HG02970 (cell line): ENCODE measurements at regions not wholly inside any gene's neighbourhood (a gene's known extent, or its start where the extent isn't known, plus 50 kb on each side); places are given as distances from the start of the nearest gene placed in this dataset.

Experiments
- ATAC-seq: cut with Tn5 transposase; IDR thresholded peaks from one replicate; pipeline ENCODE4 v1.9.1; 2021; ENCODE audit warnings: mild to moderate bottlenecking, moderate library complexity, moderate number of reproducible peaks; ENCODE audit not compliant: unreplicated experiment, low FRiP score

DNA sequence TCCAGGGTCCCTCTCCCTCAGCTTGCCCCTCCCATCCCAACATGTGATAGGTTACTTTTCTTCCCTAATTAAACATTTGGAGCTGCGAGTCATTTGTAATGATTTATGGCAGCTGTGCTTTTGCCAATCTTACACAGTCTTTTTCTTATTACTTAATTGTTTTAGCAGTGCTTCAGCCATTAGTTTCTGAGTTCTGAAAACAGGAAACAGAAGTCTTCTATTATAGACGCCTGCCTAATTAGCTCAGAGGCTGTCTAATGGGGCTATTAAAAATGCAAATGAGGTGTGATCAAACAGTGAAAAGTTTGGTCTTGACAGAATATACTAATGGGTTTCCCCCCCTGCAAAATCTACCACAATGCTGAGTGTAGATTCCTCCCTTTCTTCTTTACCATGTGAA lies 388.3 kb upstream of the CELF4 start:
- no peak for ATAC-seq

- no peak for ATAC-seq
Measured at GRCh38 chr18:37948471-37948870, 382.9 kb upstream of the CELF4 start.

DNA sequence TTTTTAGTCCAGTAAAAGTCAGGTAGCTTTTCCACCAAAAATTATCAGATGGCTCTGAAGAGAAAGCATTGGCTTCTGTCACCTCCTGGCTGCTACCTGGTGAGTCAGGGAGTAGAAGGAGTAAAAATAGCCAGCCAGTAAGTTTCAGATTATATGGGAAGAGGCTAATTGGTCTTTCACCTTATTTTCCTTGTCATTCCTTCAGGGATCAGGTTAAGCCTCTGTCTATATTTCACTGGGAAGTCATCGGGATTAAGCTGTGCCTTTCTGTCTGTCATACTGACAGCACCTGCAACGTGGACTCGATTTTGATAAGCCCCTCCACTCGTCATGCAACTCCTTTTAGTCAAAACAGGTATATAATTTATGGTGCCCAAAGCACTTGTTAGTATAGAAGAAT lies 380.7 kb upstream of the CELF4 start:
- ATAC-seq = no peak

DNA sequence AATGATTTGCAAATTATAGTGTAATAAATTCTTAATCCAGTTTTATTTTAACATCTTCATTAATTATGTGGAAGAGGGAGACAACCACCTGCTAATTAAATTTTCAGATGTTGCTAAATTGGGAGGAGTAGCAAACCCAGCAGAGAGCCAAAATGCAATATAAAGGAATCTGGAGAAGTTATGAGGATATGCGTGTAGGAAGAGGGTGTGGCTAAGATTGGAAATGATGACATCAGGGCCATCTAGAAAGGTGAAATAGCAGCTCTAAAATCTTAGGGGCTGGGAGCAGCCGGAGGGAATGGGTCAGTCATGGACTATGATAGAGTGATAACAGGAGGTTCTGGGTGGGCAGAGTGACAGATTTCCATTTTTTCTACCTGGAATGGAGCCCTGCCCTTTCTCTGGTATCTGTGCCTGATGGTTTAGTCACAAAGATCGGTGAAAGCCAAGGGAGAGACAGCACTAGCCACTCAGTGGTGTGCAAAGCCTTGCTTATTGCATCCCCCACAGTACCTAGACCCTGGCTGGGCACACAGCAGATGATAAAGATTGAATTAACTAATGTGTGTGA lies 379.2 kb upstream of the CELF4 start:
- ATAC-seq = no peak

GRCh38 chr18:37937287-37937686 lies 371.7 kb upstream of the CELF4 start:
- ATAC-seq = no peak

GRCh38 chr18:37935086-37935485 lies 369.5 kb upstream of the CELF4 start:
- ATAC-seq = no peak

DNA sequence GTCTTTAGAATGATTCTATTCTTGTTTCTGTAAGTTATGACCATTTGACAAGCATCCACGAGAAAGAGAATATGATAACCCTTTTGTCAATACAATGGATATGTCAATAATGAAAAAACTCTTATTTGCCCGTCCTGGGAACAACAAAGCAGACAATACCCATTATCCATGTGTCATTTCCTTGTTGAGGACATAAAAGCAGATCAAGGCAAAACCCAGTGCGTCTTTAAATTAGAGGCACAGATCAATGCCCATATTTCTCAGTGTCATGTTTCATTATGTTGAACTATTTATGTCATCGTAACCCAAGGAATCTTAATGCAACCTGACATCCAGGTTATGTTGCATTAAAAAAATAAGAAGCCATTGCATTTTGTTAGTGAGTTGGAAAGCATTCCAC lies 365.0 kb upstream of the CELF4 start:
- ATAC-seq = no peak

DNA sequence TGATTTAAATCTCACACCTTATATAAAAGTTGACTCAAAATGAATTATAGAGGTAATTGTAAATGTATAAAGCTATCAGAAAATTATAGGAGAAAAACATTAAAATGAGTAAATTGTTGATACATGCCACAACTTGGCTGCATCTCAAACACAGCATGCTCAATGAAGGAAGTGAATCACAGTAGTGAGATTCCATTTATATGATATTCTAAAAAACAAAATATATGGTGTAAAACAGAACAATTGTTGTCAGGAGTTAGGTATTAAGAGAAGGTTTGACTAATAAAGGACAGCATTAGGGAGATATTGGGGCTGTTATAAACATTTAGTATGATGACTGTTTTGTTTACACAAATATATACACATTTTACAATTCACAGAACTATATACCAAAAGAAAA lies 356.6 kb upstream of the CELF4 start:
- ATAC-seq = no peak

DNA sequence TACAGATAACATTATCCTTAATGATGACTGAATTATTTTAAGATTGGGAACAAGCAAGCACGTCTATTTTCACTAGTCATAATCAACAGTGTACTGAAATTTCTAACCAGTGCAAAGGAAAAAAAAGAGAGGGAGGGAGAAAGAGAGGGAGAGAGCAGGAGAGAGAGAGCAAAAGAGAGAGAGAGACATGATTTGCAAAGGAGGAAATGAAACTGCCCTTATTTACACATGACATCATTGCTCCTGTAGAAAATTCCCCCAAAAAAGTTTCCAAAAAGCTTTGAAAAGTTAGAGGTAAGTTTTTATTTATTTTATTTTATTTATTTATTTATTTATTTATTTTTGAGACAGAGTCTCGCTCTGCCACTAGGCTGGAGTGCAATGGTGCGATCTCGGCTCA lies 355.3 kb upstream of the CELF4 start:
- ATAC-seq = no peak

GRCh38 chr18:37913051-37913450 lies 347.5 kb upstream of the CELF4 start:
- ATAC-seq = no peak

GRCh38 chr18:37902344-37902743 lies 336.7 kb upstream of the CELF4 start:
- no peak for ATAC-seq

- no peak for ATAC-seq
Measured at GRCh38 chr18:37900326-37900725, 334.7 kb upstream of the CELF4 start.

DNA sequence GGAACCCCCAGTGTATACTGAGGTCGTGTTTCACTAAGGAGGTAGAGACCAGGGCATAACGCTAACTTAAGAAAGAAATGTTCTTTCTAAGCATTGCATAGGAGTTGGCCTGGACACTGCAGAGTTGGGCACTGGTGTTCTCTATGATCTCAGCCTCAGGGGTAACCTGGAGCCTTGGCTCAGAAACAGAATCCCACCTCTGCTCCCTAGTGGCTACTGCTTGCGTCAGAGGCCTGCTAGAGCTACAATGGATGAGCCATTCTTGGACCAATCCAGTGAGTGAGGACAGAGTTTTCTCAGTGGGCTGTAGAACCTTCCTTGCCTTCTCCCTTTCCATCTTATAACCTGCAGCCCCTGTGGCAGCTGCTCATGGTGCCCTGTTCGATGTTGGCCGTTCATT lies 324.4 kb upstream of the CELF4 start:
- no peak for ATAC-seq

DNA sequence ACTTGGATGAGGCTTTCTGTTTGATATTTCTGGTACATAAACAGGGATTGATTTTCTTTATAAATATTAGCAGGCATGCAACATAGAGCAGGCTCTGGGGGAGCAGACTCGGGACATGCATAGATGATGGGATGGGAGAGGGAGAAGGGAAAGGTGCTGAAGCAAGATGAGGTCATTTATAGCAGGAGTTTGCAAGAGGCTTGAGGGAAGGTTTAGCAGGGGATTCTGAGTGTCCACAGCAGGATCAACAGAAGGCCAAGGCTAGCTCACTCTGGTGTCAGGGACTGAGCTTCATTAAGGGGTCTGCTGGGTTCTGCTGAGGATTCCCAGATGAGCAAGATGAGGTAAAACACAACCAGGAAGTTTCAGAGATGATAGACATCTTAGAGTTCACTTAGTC lies 309.1 kb upstream of the CELF4 start:
- no peak for ATAC-seq

DNA sequence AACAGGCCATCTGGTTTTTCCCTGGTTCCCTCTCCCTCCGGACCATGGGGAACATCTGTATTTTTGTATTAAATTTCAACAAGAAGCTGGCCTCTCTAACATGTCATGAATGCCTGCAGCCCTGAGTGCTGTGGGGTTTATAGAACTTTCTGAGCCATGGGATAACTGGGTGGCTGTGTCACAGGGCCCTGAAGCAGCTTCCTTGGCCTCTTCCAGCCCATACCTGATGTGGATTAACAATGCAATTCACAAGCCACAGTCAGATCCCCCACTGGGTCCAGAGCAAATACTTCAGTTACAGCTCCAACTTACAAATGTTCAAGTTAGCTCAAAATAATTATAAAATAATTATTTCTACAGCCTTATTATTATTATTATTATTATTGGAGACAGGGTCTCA lies 307.8 kb upstream of the CELF4 start:
- no peak for ATAC-seq

DNA sequence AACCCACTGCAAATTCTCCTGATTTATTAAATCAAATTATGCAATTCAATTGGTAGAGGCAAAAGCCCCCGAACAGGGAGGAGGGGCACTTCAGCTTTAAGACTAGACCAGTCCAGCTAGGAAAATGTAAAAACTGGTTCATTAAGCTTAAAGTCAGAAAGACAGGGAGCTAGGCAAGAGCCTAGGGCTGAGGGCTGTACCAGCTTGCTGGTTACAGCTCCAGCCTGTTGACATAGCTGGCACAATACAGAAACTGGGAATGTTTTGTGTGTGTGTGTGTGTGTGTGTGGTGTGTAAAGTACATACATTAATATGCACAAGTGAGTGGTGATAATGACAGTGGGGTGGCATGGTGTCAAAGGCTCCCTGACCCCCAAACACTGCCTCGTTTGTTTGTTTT lies 307.0 kb upstream of the CELF4 start:
- ATAC-seq = no peak

GRCh38 chr18:37871561-37871960 lies 306.0 kb upstream of the CELF4 start:
- no peak for ATAC-seq

DNA sequence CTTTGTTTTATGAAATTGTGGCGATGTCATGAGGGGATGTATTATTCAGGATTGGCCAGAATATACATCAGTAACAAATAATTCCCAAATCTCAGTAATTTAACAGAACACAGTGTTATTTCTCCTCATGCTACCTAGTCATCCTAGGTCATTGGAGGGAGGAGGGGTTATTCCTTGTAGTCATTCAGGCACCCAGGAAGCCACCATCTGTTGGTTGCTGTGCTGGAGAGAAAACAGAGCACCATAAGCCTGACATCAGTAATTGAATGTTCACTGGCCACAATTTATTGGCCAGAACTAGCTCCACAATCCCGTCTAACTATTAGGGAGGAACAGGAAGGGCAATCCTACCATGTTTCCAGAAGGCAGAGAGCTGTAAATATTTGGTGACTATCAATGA lies 303.5 kb upstream of the CELF4 start:
- no peak for ATAC-seq

- no peak for ATAC-seq
Measured at GRCh38 chr18:37864122-37864521, 298.5 kb upstream of the CELF4 start.

- no peak for ATAC-seq
Measured at GRCh38 chr18:37861981-37862380, 296.4 kb upstream of the CELF4 start.

GRCh38 chr18:37854396-37854795 lies 288.8 kb upstream of the CELF4 start:
- no peak for ATAC-seq

DNA sequence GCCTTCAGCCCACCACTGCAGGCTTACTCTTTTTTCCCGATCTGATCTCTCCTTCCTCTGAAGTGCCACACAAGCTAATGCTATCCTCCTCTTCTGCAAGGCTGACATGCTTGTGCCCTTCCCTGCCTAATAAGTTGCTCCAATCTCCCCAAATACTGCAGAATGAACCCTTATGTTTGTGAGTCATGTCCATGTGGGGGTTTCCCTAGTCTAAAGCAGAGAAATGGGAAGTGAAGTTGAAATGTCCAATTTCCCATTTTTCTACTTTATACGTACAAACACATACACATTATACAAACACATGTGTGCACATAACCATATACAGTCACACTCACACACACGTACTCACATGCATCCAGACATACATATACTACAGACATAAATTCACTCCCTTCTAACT lies 288.1 kb upstream of the CELF4 start:
- no peak for ATAC-seq

DNA sequence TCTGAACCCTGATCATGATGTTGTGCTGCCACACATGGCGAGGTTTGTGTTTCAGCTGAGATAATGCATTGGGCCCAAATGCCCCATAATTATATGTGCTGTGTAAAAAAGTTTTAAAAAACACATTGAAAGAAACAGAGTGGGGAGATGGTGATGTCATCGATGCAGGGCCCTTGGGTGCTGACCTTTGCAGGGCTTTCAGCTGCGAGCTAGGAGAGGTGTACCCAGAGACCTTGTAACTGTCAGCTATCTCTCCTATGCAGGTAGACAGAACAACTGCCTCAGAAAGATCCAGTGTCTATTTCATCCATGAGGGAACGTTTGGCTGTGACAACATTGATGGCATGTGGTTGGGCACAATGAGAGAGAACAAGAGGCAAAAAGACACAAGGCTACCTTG lies 286.9 kb upstream of the CELF4 start:
- no peak for ATAC-seq
